Calu3 (cell line): ENCODE measurements at regions not wholly inside any gene's neighbourhood (a gene's known extent, or its start where the extent isn't known, plus 50 kb on each side); places are given as distances from the start of the nearest gene placed in this dataset.

Experiments used
- BruUV-seq: library from RNA; stranded (reverse); fragments of 400-500 nt; replicated peaks from 2 replicates; lab custom pipeline; 2021; lab: Mats Ljungman, UMichigan
- CTCF ChIA-PET: fragments of 300-600 bp; sonication (Branson Sonifier 250); formaldehyde crosslinking; loops from one replicate; lab custom pipeline; 2022; ENCODE audit warnings: antibody characterized with exemption; lab: Charles Lee
- DNase-seq: peaks from one replicate; pipeline ENCODE4 v3.0.0; 2022
- H3K27ac Mint-ChIP-seq: one replicate; pipeline ENCODE4 v1.8.0; 2022; ENCODE audit warnings: mixed read lengths; ENCODE audit not compliant: unreplicated experiment
- H3K27me3 Mint-ChIP-seq: one replicate; pipeline ENCODE4 v1.8.0; 2022; ENCODE audit warnings: mixed read lengths; ENCODE audit not compliant: unreplicated experiment
- H3K36me3 Mint-ChIP-seq: one replicate; pipeline ENCODE4 v1.8.0; 2022; ENCODE audit warnings: mild to moderate bottlenecking, moderate library complexity, mixed read lengths; ENCODE audit not compliant: insufficient read depth, unreplicated experiment
- H3K4me1 Mint-ChIP-seq: one replicate; pipeline ENCODE4 v1.8.0; 2022; ENCODE audit warnings: mild to moderate bottlenecking, low read depth, mixed read lengths; ENCODE audit not compliant: unreplicated experiment
- H3K4me3 Mint-ChIP-seq: one replicate; pipeline ENCODE4 v1.8.0; 2022; ENCODE audit warnings: mild to moderate bottlenecking, low read depth, moderate library complexity, mixed read lengths; ENCODE audit not compliant: unreplicated experiment
- H3K9me3 Mint-ChIP-seq: one replicate; pipeline ENCODE4 v1.8.0; 2022; ENCODE audit warnings: low read depth, mixed read lengths; ENCODE audit not compliant: unreplicated experiment
- CTCF ChIP-seq: fragments of 200-600 bp; IDR thresholded peaks from one replicate; pipeline ENCODE4 v1.8.0; 2022; ENCODE audit warnings: antibody characterized with exemption; ENCODE audit not compliant: unreplicated experiment
- intact Hi-C: fragments of 100-400 bp; cut with micrococcal nuclease; formaldehyde crosslinking; loops from one replicate; pipeline ENCODE4 v1.10.0; 2022; ENCODE audit not compliant: unreplicated experiment

GRCh38 chr12:67889931-67890330 is 99.3 kb upstream of the IFNG-AS1 start:
- intact Hi-C loops: loop anchor here (5.0 to 10.0 kb wide), 2 partner anchors 52 to 145 kb away; no protein-coding TSS in a partner anchor

GRCh38 chr12:67890726-67891258 is 98.5 kb upstream of the IFNG-AS1 start:
- Mint-ChIP-seq H3K4me3 (no peak overlapping the region), H3K27me3 (no peaks in the 10 kb centered on the region), H3K36me3 (no peaks in the 10 kb centered on the region), H3K9me3 (peaks cover 2% of the 10 kb centered on the region), H3K4me1 (peaks cover 17% of the 10 kb centered on the region), H3K27ac (no peak overlapping the region)
- no peak for TF ChIP-seq CTCF
- BruUV-seq: no TSS peak
- DNase-seq: no peak
- CTCF ChIA-PET: no interaction called here
- intact Hi-C loops: no loop called here

More at GRCh38 chr12:67889931-67890330, 99.3 kb upstream of the IFNG-AS1 start:
- Mint-ChIP-seq H3K4me1 (peaks cover 26% of the 10 kb centered on the region), H3K27ac (no peak overlapping the region), H3K36me3 (peaks cover 5% of the 10 kb centered on the region), H3K9me3 (peaks cover 2% of the 10 kb centered on the region), H3K4me3 (no peak overlapping the region), H3K27me3 (no peaks in the 10 kb centered on the region)
- DNase-seq: no peak
- CTCF ChIA-PET: no interaction called here
- BruUV-seq: no TSS peak
- TF ChIP-seq CTCF: no peak

DNA sequence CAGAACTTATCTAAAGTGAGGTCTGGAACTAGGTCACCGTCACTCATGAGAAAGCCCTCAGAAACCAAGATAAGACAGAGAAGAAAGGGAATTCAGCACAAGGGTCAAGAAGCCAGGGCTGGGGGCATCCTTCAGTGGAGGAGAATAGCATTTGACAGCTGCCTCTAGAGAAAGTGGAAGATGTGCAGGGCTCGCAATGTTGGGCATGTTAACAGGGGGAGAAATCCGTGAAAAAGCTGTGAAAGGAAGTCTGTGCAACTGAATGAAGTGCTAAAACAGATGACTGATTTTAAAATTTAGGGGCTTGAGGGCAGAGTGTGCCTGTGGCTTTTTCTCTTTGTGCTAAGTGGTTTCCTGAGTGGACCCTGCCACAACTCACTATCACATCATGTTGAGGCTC is 97.7 kb upstream of the IFNG-AS1 start:
- Mint-ChIP-seq H3K27ac (no peak overlapping the region), H3K4me1 (peaks cover 9% of the 10 kb centered on the region), H3K27me3 (no peaks in the 10 kb centered on the region), H3K9me3 (peaks cover 4% of the 10 kb centered on the region), H3K4me3 (no peak overlapping the region), H3K36me3 (no peaks in the 10 kb centered on the region)
- BruUV-seq: no TSS peak
- intact Hi-C loops: no loop called here
- CTCF ChIA-PET: no interaction called here
- no peak for DNase-seq
- no peak for TF ChIP-seq CTCF

DNA sequence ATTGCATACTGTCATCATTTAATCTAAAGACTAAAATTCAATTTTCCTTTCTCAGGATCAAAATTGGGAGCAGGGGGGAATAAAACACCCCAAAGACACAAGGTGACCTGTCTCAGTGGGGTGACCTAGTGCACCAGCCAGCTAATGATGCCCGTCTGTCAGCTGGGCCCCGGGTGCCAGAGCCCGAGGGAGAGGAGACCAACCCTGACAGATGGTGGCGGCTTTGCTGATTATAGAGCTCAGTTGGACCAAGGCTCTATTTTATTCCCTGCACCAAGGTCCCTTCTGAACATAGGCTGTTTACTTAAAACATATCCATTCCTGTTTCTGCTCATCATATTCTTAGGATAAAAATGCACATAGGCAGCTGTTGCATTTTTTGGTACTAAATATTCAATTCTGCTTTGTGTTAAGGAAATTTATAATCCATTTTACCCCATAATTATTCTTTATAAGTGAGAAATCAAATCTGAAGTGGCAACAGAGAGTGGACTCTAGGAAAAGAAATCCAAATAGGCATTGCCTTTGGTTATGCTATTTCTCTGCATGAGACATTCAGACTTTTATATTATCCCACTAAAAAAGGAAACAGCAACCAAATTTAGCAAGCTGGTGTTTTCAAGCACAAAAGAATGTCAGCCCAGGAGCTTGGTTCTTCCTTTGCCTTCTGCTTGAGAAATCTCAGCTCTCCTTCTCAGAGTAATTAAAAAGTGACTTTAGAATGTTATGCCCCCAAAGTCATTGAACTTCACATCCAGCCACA is 96.8 kb upstream of the IFNG-AS1 start:
- CTCF ChIA-PET: no interaction called here
- H3K27ac Mint-ChIP-seq: no peak overlapping the region
- no peak overlapping the region for H3K4me3 Mint-ChIP-seq
- TF ChIP-seq CTCF: no peak
- H3K27me3 Mint-ChIP-seq: no peaks in the 10 kb centered on the region
- no peaks in the 10 kb centered on the region for H3K36me3 Mint-ChIP-seq
- intact Hi-C loops: no loop called here
- no peak for DNase-seq
- no TSS peak for BruUV-seq
- peaks cover under 1% of the 10 kb centered on the region for H3K4me1 Mint-ChIP-seq
- peaks cover 4% of the 10 kb centered on the region for H3K9me3 Mint-ChIP-seq
